ENCODE measurements at regions not wholly inside any gene's neighbourhood (a gene's known extent, or its start where the extent isn't known, plus 50 kb on each side); places are given as distances from the start of the nearest gene placed in this dataset.

DNA sequence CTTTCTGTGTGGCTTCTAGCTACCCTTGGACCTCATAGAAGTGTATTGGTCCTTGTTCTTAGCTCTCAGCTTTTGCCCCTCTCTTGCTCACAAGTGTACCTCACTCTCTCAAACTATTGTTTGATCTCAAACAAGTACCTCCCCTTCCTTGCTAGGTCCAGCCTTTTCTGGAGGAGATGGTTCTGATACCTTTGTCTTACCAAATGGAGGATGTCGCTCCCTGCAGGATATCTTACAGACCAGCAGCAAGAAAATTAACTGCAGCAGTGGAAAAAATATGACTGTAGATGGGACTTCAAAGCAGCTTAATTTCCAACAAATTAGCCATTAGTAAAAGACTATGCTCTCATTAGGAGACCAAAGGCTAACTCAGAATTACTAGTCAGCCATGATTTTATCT is 388.1 kb upstream of the ROBO2 start:
- no peak overlapping the region for H2BK120ac ChIP-seq (replicated peaks; ENCODE audit: low read depth, low read length)
- H4K5ac ChIP-seq (ENCODE audit: insufficient read length, low read depth, low read length), result no peak overlapping the region
- ChIA-PET CTCF (ENCODE audit: partially characterized antibody) (interaction anchor here (0.6 to 2.4 kb wide), 16 partner anchors 9 to 627 kb away, joined by 3 to 10 read pairs (median 4); no protein-coding TSS in a partner anchor), POLR2A (ENCODE audit: partially characterized antibody) (no interaction called here)
- H3K23me2 ChIP-seq (ENCODE audit: low read depth, low read length), result no peaks in the 10 kb centered on the region
- no peak overlapping the region for H3K56ac ChIP-seq (replicated peaks; ENCODE audit: insufficient read length, low read depth, low read length)
- H3K4me3 ChIP-seq (ENCODE audit: extremely low read depth in 1 of 4, insufficient read depth in 2 of 4, low read depth in 3 of 4, low read length in 4 of 4), result no peak overlapping the region
- H3K4me1 ChIP-seq (replicated peaks in 1 of 4; ENCODE audit: control insufficient read depth in 3 of 4, insufficient read depth in 4 of 4, low read length in 3 of 4), result peaks cover 0 to 4% (median 0%) of the 10 kb centered on the region in 4 experiments; a peak in 2 of 7 replicates
- H3K23ac ChIP-seq (ENCODE audit: insufficient read length), result no peak overlapping the region
- H2BK15ac ChIP-seq (ENCODE audit: low read length), result no peak overlapping the region; the same call in 1 of the 2 replicates
- H2AFZ ChIP-seq (ENCODE audit: low read length), result no peak overlapping the region
- H4K91ac ChIP-seq (replicated peaks; ENCODE audit: insufficient read length, low read length), result no peak overlapping the region
- no peaks in the 10 kb centered on the region for H3K27me3 ChIP-seq (replicated peaks in 1 of 4; ENCODE audit: control insufficient read depth in 3 of 4, extremely low read depth in 1 of 4, insufficient read depth in 3 of 4, low read length in 3 of 4)
- H3K4me2 ChIP-seq (ENCODE audit: insufficient read depth in 1 of 2, low read depth in 2 of 2, low read length in 2 of 2), result no peak overlapping the region
- no peak overlapping the region for H3K9ac ChIP-seq (replicated peaks in 1 of 4; ENCODE audit: extremely low read depth in 1 of 4, low read depth in 3 of 4, low read length in 3 of 4)
- H3K9me3 ChIP-seq (ENCODE audit: insufficient read depth in 2 of 2, low read depth in 1 of 2, low read length in 1 of 2), result no peaks in the 10 kb centered on the region
- FAIRE-seq, result peak; percentile 82
- H3K79me2 ChIP-seq (ENCODE audit: control insufficient read depth in 1 of 2, insufficient read depth in 2 of 2, low read length in 2 of 2), result no peaks in the 10 kb centered on the region
- H3K14ac ChIP-seq (ENCODE audit: insufficient read length), result no peak overlapping the region
- no peak overlapping the region for H2BK12ac ChIP-seq (ENCODE audit: low read depth, low read length)
- no peak overlapping the region for H2BK5ac ChIP-seq (ENCODE audit: low read depth, low read length)
- H2BK20ac ChIP-seq (ENCODE audit: low read length), result no peak overlapping the region
- H4K8ac ChIP-seq (ENCODE audit: extremely low read depth, insufficient read depth, low read length), result no peak overlapping the region
- DNase-seq (ENCODE audit: low read depth in 1 of 2, low spot score in 2 of 2), result no peak
- H3K36me3 ChIP-seq (ENCODE audit: control insufficient read depth in 2 of 4, insufficient read depth in 4 of 4, low read length in 3 of 4), result no peaks in the 10 kb centered on the region
- H3K18ac ChIP-seq (ENCODE audit: extremely low read depth, low read length), result no peak overlapping the region
- WGBS, 2 experiments (ENCODE audit: extremely low coverage in 1 of 2, insufficient coverage in 1 of 2, insufficient read length in 1 of 2, insufficient replicate concordance in 2 of 2, low coverage in 1 of 2, low lambda C conversion rate in 2 of 2, missing lambda C conversion rate in 1 of 2), result 94% methylated on average over 1 of the region's 1 CpG; no CpG with 5 or more reads in 1 of the 2 experiments
- no peak overlapping the region for H3K4ac ChIP-seq (replicated peaks; ENCODE audit: insufficient read length, low read depth, low read length)
- H3K27ac ChIP-seq (ENCODE audit: low read depth, low read length), result no peak overlapping the region
- TF ChIP-seq RAD21 (IDR thresholded peaks at IDR 0.05 in 1 of 2, conservative IDR thresholded peaks at IDR 0.05 in 1 of 2; ENCODE audit: low read depth in 2 of 2, low read length in 2 of 2), result peak; percentile 53 to 62
- TF ChIP-seq, protein P1, sequence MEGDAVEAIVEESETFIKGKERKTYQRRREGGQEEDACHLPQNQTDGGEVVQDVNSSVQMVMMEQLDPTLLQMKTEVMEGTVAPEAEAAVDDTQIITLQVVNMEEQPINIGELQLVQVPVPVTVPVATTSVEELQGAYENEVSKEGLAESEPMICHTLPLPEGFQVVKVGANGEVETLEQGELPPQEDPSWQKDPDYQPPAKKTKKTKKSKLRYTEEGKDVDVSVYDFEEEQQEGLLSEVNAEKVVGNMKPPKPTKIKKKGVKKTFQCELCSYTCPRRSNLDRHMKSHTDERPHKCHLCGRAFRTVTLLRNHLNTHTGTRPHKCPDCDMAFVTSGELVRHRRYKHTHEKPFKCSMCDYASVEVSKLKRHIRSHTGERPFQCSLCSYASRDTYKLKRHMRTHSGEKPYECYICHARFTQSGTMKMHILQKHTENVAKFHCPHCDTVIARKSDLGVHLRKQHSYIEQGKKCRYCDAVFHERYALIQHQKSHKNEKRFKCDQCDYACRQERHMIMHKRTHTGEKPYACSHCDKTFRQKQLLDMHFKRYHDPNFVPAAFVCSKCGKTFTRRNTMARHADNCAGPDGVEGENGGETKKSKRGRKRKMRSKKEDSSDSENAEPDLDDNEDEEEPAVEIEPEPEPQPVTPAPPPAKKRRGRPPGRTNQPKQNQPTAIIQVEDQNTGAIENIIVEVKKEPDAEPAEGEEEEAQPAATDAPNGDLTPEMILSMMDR (IDR thresholded peaks at IDR 0.05; ENCODE audit: control extremely low read depth in 1 of 3, insufficient read depth in 1 of 3, low read depth in 1 of 3, low read length in 3 of 3), result peak in 2 of 3 experiments; percentile 18 to 47; a peak in 2 of 4 replicates
- no peak for TF ChIP-seq TCF12 (IDR thresholded peaks at IDR 0.05; ENCODE audit: low read depth, low read length)
- no peak for TF ChIP-seq NANOG (IDR thresholded peaks at IDR 0.05; ENCODE audit: insufficient read depth, low read depth, low read length, poor library complexity, severe bottlenecking)
- no peak overlapping the region for H2AK5ac ChIP-seq (ENCODE audit: low read depth, low read length)
- H4K20me1 ChIP-seq (replicated peaks in 1 of 2; ENCODE audit: control insufficient read depth in 1 of 2, insufficient read depth in 2 of 2, low read length in 2 of 2), result no peaks in the 10 kb centered on the region
- no peaks in the 10 kb centered on the region for H3K79me1 ChIP-seq (ENCODE audit: low read depth, low read length)

All from H1 (cell line).